Esophagus squamous epithelium (tissue), 5 donors: ENCODE measurements at regions not wholly inside any gene's neighbourhood (a gene's known extent, or its start where the extent isn't known, plus 50 kb on each side); places are given as distances from the start of the nearest gene placed in this dataset.

Experiments
- DNase-seq: peaks from one replicate; lab custom pipeline; 2025; lab: John Stamatoyannopoulos, UW
- H3K27ac ChIP-seq, 4 donors: fragments of 200-600 bp; sonication (generic); one replicate each; pipeline ENCODE4 v1.5.1; 2016 to 2019; ENCODE audit warnings: mild to moderate bottlenecking in 1 of 4
- H3K27me3 ChIP-seq, 4 donors: fragments of 200-600 bp; sonication (generic); 1 replicate in 3 of 4; 2 replicates in 1 of 4; pipeline versions ENCODE4 v1.5.1 to v1.6.0; 2017 to 2021; ENCODE audit warnings: antibody characterized with exemption in 1 of 4
- H3K36me3 ChIP-seq, 3 donors: fragments of 200-600 bp; sonication (generic); one replicate each; pipeline ENCODE4 v1.5.1; 2016 to 2019
- H3K4me1 ChIP-seq, 3 donors: fragments of 200-600 bp; sonication (generic); one replicate each; pipeline ENCODE4 v1.5.1; 2017 to 2019
- H3K4me3 ChIP-seq, 4 donors: fragments of 200-600 bp; sonication (generic); 1 replicate in 3 of 4; 2 replicates in 1 of 4; pipeline ENCODE4 v1.5.1; 2016 to 2019; ENCODE audit warnings: mild to moderate bottlenecking in 2 of 4, moderate library complexity in 1 of 4
- H3K9me3 ChIP-seq, 3 donors: fragments of 200-600 bp; sonication (generic); one replicate each; pipeline ENCODE4 v1.5.1; 2016 to 2019
- CTCF ChIP-seq, 6 experiments: fragments of 450-650 bp in 4 of 6; fragments of 200-600 bp in 2 of 6; sonication (generic) in 2 of 6; IDR thresholded peaks; one replicate each; pipeline ENCODE4 v1.5.1; 2016 to 2019; ENCODE audit warnings: antibody characterized with exemption in 6 of 6, mild to moderate bottlenecking in 4 of 6, moderate library complexity in 4 of 6
- POLR2A ChIP-seq, 4 donors: fragments of 450-650 bp; IDR thresholded peaks; one replicate each; pipeline ENCODE4 v1.6.1; 2017; ENCODE audit warnings: antibody characterized with exemption in 4 of 4, mild to moderate bottlenecking in 4 of 4, moderate library complexity in 3 of 4
- WGBS, 2 donors: methylation state at CpG; one replicate each; pipeline ENCODE4 v1.1.5; 2018; 5-methylcytosine and 5-hydroxymethylcytosine counted together
- intact Hi-C: fragments of 100-400 bp; cut with DNase I; formaldehyde crosslinking; loops from one replicate; pipeline ENCODE4 v1.15.0; 2022
- donor health status: DM: yes; HTN: yes; CAD: no.

- Histone ChIP-seq H3K9me3 (no peaks in the 10 kb centered on the region), H3K27ac (no peak overlapping the region), H3K27me3 (no peaks in the 10 kb centered on the region), H3K36me3 (no peaks in the 10 kb centered on the region), H3K4me3 (peak overlapping the region in 2 of 4 donors; percentile 36 to 59), H3K4me1 (no peaks in the 10 kb centered on the region)
- 56 to 75% methylated on average over 3 to 5 of the region's 5 CpGs for WGBS, 2 donors
- intact Hi-C loops, result no loop called here
- DNase-seq, result no peak
- TF ChIP-seq CTCF (IDR thresholded peaks at IDR 0.05) (no peak), POLR2A (IDR thresholded peaks at IDR 0.05) (no peak)
Measured at GRCh38 chrX:131764216-131764615, 220.3 kb downstream of the OR13H1 start.

- TF ChIP-seq CTCF (IDR thresholded peaks at IDR 0.05), result peak in 3 of 6 experiments; percentile 49 to 57 (median 50)
- no peak for TF ChIP-seq POLR2A (IDR thresholded peaks at IDR 0.05)
- peak overlapping the region in 2 of 4 donors; percentile 55 to 69 for H3K4me3 ChIP-seq
- no peaks in the 10 kb centered on the region for H3K27me3 ChIP-seq
- no peaks in the 10 kb centered on the region for H3K36me3 ChIP-seq
- DNase-seq, result peak; percentile 7
- H3K27ac ChIP-seq, result peak overlapping the region in 2 of 4 donors; percentile 85 to 86
- no peaks in the 10 kb centered on the region for H3K9me3 ChIP-seq
- peaks cover 0 to 5% (median 0%) of the 10 kb centered on the region in 3 donors for H3K4me1 ChIP-seq
- intact Hi-C loops, result no loop called here
- 42 to 88% methylated on average over 11 to 15 of the region's 18 CpGs for WGBS, 2 donors
Measured at GRCh38 chrX:131778269-131779218, 234.7 kb downstream of the OR13H1 start.

GRCh38 chrX:131779306-131779705, 235.4 kb downstream of the OR13H1 start:
- H3K4me3 ChIP-seq, result peak overlapping the region in 2 of 4 donors; percentile 55 to 69
- H3K27ac ChIP-seq, result peak overlapping the region in 2 of 4 donors; percentile 85 to 86

GRCh38 chrX:131779741-131780140, 235.9 kb downstream of the OR13H1 start:
- H3K27me3 ChIP-seq, result no peaks in the 10 kb centered on the region
- WGBS, 2 donors, result 59 to 89% methylated on average over 3 to 4 of the region's 4 CpGs
- TF ChIP-seq POLR2A (IDR thresholded peaks at IDR 0.05) (no peak), CTCF (IDR thresholded peaks at IDR 0.05) (no peak)
- no peaks in the 10 kb centered on the region for H3K9me3 ChIP-seq
- no peaks in the 10 kb centered on the region for H3K36me3 ChIP-seq
- H3K27ac ChIP-seq, result no peak overlapping the region
- H3K4me3 ChIP-seq, result no peak overlapping the region
- no peak for DNase-seq
- peaks cover 0 to 5% (median 0%) of the 10 kb centered on the region in 3 donors for H3K4me1 ChIP-seq
- intact Hi-C loops, result no loop called here

More at GRCh38 chrX:131779306-131779705, 235.4 kb downstream of the OR13H1 start:
- WGBS, 2 donors, result 54 to 86% methylated on average over 6 to 7 of the region's 7 CpGs
- H3K9me3 ChIP-seq, result no peaks in the 10 kb centered on the region
- DNase-seq, result no peak
- intact Hi-C loops, result no loop called here
- H3K27me3 ChIP-seq, result no peaks in the 10 kb centered on the region
- H3K4me1 ChIP-seq, result peaks cover 0 to 5% (median 0%) of the 10 kb centered on the region in 3 donors
- H3K36me3 ChIP-seq, result no peaks in the 10 kb centered on the region
- TF ChIP-seq CTCF (IDR thresholded peaks at IDR 0.05), result no peak
- TF ChIP-seq POLR2A (IDR thresholded peaks at IDR 0.05), result no peak

- no peaks in the 10 kb centered on the region for H3K36me3 ChIP-seq
- 67 to 77% methylated on average over 1 of the region's 1 CpG for WGBS, 2 donors
- intact Hi-C loops, result no loop called here
- no peaks in the 10 kb centered on the region for H3K27me3 ChIP-seq
- H3K4me1 ChIP-seq, result peaks cover 0 to 5% (median 0%) of the 10 kb centered on the region in 3 donors
- H3K27ac ChIP-seq, result no peak overlapping the region
- H3K9me3 ChIP-seq, result no peaks in the 10 kb centered on the region
- TF ChIP-seq CTCF (IDR thresholded peaks at IDR 0.05), result no peak
- TF ChIP-seq POLR2A (IDR thresholded peaks at IDR 0.05), result no peak
- no peak overlapping the region for H3K4me3 ChIP-seq
- no peak for DNase-seq
Measured at GRCh38 chrX:131782646-131783045, 238.8 kb downstream of the OR13H1 start.
